Type B pancreatic cell (in vitro differentiated cells): ENCODE measurements at regions not wholly inside any gene's neighbourhood (a gene's known extent, or its start where the extent isn't known, plus 50 kb on each side); places are given as distances from the start of the nearest gene placed in this dataset.

Experiments
- DNase-seq: peaks from one replicate; pipeline ENCODE4 v3.0.0; 2021; ENCODE audit warnings: mixed read lengths; ENCODE audit not compliant: unreplicated experiment; ENCODE audit errors: extremely low spot score
- H3K27ac Mint-ChIP-seq: 2 replicates; pipeline ENCODE4 v1.8.0; 2021; ENCODE audit warnings: mild to moderate bottlenecking, mixed read lengths
- H3K27me3 Mint-ChIP-seq: 2 replicates; pipeline ENCODE4 v1.8.0; 2021; ENCODE audit warnings: mixed read lengths
- H3K36me3 Mint-ChIP-seq: 2 replicates; pipeline ENCODE4 v1.8.0; 2021; ENCODE audit warnings: mixed read lengths
- H3K4me1 Mint-ChIP-seq: one replicate; pipeline ENCODE4 v1.8.0; 2021; ENCODE audit warnings: mixed read lengths; ENCODE audit not compliant: unreplicated experiment
- H3K4me3 Mint-ChIP-seq: 2 replicates; pipeline ENCODE4 v1.8.0; 2021; ENCODE audit warnings: mild to moderate bottlenecking, mixed read lengths
- H3K9me3 Mint-ChIP-seq: 2 replicates; pipeline ENCODE4 v1.8.0; 2021; ENCODE audit warnings: mixed read lengths
- TF ChIP-seq, protein P1 (sequence below): fragments of 200-600 bp; sonication (generic); conservative IDR thresholded peaks from 2 replicates; pipeline ENCODE4 v1.5.0; 2021; ENCODE audit warnings: antibody characterized with exemption, mild to moderate bottlenecking

DNA sequence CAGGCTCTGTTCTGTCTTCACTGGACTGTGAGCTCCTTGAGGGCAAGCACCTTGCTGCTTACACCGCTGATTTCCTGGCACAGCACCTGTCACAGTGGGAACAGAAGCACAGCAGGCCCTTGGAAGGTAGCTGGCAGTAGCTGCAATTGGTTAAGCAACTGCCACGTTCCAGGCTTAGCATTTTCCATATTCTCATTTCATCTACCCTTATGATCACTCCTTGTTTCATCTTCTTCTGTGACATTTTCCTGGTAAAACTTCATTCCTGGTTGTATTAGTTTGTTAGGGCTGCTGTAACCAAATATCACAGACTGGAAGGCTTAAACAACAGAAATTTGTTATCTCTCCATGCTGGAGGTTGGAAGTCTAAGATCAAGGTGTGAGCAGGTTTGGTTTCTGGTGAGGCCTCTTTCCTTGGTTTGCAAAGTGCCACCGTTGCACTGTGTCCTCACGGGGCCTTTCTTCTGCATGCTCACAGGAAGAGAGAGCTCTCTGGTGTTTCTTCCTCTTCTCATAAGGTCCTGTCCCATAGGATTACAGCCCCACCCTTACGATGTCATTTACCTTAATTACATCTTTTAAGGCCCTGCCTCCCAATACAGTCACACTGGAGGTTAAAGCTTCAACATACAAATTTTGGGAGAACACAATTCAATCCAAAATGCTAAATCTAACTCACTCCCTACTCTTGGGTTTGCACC, 121.7 kb upstream of the CPSF6 start:
- no peaks in the 10 kb centered on the region for H3K9me3 Mint-ChIP-seq
- no peaks in the 10 kb centered on the region for H3K4me1 Mint-ChIP-seq
- TF ChIP-seq, protein P1, sequence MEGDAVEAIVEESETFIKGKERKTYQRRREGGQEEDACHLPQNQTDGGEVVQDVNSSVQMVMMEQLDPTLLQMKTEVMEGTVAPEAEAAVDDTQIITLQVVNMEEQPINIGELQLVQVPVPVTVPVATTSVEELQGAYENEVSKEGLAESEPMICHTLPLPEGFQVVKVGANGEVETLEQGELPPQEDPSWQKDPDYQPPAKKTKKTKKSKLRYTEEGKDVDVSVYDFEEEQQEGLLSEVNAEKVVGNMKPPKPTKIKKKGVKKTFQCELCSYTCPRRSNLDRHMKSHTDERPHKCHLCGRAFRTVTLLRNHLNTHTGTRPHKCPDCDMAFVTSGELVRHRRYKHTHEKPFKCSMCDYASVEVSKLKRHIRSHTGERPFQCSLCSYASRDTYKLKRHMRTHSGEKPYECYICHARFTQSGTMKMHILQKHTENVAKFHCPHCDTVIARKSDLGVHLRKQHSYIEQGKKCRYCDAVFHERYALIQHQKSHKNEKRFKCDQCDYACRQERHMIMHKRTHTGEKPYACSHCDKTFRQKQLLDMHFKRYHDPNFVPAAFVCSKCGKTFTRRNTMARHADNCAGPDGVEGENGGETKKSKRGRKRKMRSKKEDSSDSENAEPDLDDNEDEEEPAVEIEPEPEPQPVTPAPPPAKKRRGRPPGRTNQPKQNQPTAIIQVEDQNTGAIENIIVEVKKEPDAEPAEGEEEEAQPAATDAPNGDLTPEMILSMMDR = no peak
- no peak for DNase-seq
- no peaks in the 10 kb centered on the region for H3K27me3 Mint-ChIP-seq
- H3K36me3 Mint-ChIP-seq = no peaks in the 10 kb centered on the region
- H3K4me3 Mint-ChIP-seq = no peak overlapping the region
- H3K27ac Mint-ChIP-seq = no peak overlapping the region

DNA sequence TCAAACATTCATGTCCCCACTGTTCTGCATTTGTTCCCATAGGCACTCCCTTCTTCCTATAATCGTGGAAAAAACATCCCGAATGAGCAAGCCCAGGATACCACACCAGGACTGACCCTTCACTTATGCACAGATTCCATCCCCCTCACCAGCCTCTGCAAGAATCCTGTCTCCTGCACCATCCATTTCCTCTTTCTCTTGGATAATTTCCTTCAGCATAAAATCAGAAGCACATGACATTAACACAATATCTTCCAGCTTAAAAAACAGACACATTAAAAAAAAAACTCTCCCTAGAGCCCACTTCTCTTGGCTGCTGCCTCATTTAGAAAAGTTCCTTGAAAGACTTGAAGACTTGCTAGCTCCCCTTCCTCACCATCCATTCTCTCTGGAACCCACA, 120.9 kb upstream of the CPSF6 start:
- H3K4me3 Mint-ChIP-seq = no peak overlapping the region
- TF ChIP-seq, protein P1 = no peak
- H3K4me1 Mint-ChIP-seq = no peaks in the 10 kb centered on the region
- no peaks in the 10 kb centered on the region for H3K9me3 Mint-ChIP-seq
- H3K27me3 Mint-ChIP-seq = no peaks in the 10 kb centered on the region
- no peak overlapping the region for H3K27ac Mint-ChIP-seq
- no peaks in the 10 kb centered on the region for H3K36me3 Mint-ChIP-seq
- no peak for DNase-seq

DNA sequence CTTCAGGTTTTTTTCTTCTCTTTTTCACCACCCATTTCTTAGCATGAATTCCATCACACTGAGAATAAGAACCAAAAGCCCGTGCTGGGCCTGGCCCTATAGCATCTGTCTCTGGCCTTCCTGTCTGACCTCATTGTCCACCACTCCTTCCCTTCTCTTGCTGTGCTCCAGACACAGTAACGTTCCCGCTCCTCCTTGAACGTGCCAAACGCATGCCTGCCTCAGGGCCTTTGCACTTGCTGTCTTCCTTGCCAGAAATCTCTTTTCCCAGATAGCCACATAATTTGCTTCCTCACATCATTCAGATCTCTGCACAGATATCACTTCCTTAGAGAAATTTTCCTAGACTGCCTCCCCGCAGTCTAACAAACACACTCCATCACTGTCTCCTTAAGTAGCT, 119.6 kb upstream of the CPSF6 start:
- no peak overlapping the region for H3K27ac Mint-ChIP-seq
- DNase-seq = no peak
- H3K27me3 Mint-ChIP-seq = no peaks in the 10 kb centered on the region
- H3K4me1 Mint-ChIP-seq = no peaks in the 10 kb centered on the region
- no peaks in the 10 kb centered on the region for H3K36me3 Mint-ChIP-seq
- no peak overlapping the region for H3K4me3 Mint-ChIP-seq
- no peaks in the 10 kb centered on the region for H3K9me3 Mint-ChIP-seq
- TF ChIP-seq, protein P1 = no peak

DNA sequence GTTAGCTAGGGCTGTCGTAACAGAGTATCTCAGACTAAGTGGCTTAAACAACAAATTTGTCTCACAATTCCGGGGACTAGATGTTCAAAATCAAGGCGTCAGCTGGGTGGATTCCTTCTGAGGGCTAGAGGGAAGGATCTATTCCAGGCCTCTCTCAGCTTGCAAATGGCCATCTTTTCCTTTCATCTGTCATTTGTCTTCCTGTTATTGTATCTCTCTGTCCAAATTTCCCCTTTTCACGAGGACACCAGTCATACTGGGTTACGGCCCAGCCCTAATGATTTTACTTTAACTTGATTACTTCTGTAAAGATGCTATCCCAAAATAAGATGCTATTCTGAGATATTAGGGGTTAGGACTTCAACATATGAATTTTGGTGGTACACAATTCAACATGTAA, 119.0 kb upstream of the CPSF6 start:
- no peaks in the 10 kb centered on the region for H3K27me3 Mint-ChIP-seq
- H3K9me3 Mint-ChIP-seq = no peaks in the 10 kb centered on the region
- no peak overlapping the region for H3K4me3 Mint-ChIP-seq
- H3K4me1 Mint-ChIP-seq = no peaks in the 10 kb centered on the region
- no peak overlapping the region for H3K27ac Mint-ChIP-seq
- TF ChIP-seq, protein P1 = no peak
- DNase-seq = no peak
- H3K36me3 Mint-ChIP-seq = no peaks in the 10 kb centered on the region

DNA sequence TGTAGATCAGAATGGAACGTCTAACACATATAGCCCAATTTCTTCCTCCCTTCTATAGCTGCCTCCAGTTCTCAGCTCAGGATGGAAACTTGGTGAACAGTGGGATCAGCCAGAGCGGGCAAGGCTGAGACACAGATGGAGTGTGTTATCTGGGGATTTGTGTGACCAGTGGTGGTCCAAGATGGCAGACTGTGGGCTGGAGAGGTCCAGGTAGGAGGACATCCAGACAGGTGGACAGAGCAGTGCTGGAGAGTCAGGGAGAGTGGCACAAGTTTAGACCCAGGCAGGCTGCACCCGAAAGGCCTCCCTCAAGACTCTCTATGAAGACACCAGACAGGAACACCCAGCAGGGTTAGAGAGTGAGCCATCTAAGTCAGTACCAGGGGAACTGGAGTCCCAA, 116.1 kb upstream of the CPSF6 start:
- no peak for DNase-seq
- no peak overlapping the region for H3K4me3 Mint-ChIP-seq
- TF ChIP-seq, protein P1 = no peak
- no peaks in the 10 kb centered on the region for H3K9me3 Mint-ChIP-seq
- no peaks in the 10 kb centered on the region for H3K4me1 Mint-ChIP-seq
- H3K36me3 Mint-ChIP-seq = no peaks in the 10 kb centered on the region
- H3K27ac Mint-ChIP-seq = no peak overlapping the region
- H3K27me3 Mint-ChIP-seq = no peaks in the 10 kb centered on the region
